ENCODE measurements at regions not wholly inside any gene's neighbourhood (a gene's known extent, or its start where the extent isn't known, plus 50 kb on each side); places are given as distances from the start of the nearest gene placed in this dataset.

DNA sequence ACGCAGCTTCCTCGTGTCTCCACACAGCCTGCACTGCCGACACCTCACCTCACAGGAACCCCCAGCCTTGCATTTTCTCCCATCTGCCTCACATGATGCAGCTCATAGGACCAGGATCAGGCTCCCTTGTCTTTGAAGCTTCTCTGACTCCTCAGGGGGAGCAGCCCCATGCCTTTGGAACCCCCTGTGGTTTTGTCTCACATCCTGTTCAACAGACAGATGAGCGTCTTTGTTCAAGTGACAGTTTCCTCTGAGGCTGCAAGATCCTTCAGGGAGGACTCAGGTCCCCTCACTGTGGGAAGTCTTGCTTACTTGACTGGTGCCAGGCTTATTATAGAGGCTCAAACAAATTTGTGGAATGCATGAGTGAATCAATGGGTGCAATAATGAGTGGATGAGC, 667.1 kb downstream of the INHBA start:
- no peak for TF ChIP-seq POLR2A (IDR thresholded peaks at IDR 0.05)
- TF ChIP-seq, protein P1, sequence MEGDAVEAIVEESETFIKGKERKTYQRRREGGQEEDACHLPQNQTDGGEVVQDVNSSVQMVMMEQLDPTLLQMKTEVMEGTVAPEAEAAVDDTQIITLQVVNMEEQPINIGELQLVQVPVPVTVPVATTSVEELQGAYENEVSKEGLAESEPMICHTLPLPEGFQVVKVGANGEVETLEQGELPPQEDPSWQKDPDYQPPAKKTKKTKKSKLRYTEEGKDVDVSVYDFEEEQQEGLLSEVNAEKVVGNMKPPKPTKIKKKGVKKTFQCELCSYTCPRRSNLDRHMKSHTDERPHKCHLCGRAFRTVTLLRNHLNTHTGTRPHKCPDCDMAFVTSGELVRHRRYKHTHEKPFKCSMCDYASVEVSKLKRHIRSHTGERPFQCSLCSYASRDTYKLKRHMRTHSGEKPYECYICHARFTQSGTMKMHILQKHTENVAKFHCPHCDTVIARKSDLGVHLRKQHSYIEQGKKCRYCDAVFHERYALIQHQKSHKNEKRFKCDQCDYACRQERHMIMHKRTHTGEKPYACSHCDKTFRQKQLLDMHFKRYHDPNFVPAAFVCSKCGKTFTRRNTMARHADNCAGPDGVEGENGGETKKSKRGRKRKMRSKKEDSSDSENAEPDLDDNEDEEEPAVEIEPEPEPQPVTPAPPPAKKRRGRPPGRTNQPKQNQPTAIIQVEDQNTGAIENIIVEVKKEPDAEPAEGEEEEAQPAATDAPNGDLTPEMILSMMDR (IDR thresholded peaks at IDR 0.05), result no peak
